ENCODE measurements at regions not wholly inside any gene's neighbourhood (a gene's known extent, or its start where the extent isn't known, plus 50 kb on each side); places are given as distances from the start of the nearest gene placed in this dataset.

DNA sequence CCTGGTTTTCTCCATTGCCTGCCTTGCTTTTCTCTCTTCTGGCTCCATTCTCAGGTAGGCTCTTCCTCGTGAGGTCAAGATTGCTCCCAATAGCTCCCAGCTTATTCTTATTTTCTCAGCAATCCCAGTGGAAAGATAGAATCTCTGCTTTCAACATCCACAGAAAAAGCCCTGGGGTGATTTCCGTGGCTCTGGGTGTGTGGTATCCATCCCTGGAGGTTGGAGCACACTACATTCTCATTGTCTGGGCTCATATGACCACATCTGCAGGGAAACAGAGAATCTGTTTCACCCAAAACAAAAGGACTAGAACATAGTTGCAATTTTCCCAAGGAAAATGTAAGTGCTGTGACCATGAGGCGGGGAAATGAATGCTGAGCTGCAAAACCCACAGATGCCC is 236.0 kb downstream of the TENT4A start:
- TF ChIP-seq, protein P1, sequence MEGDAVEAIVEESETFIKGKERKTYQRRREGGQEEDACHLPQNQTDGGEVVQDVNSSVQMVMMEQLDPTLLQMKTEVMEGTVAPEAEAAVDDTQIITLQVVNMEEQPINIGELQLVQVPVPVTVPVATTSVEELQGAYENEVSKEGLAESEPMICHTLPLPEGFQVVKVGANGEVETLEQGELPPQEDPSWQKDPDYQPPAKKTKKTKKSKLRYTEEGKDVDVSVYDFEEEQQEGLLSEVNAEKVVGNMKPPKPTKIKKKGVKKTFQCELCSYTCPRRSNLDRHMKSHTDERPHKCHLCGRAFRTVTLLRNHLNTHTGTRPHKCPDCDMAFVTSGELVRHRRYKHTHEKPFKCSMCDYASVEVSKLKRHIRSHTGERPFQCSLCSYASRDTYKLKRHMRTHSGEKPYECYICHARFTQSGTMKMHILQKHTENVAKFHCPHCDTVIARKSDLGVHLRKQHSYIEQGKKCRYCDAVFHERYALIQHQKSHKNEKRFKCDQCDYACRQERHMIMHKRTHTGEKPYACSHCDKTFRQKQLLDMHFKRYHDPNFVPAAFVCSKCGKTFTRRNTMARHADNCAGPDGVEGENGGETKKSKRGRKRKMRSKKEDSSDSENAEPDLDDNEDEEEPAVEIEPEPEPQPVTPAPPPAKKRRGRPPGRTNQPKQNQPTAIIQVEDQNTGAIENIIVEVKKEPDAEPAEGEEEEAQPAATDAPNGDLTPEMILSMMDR (IDR thresholded peaks at IDR 0.05; ENCODE audit: poor library complexity) = no peak
- no peak for TF ChIP-seq EZH2 (IDR thresholded peaks at IDR 0.05; ENCODE audit: borderline replicate concordance)
